OCI-LY3 (cell line): ENCODE measurements at regions not wholly inside any gene's neighbourhood (a gene's known extent, or its start where the extent isn't known, plus 50 kb on each side); places are given as distances from the start of the nearest gene placed in this dataset.

ENCODE experiments used
- CTCF ChIP-seq: fragments of 200-600, 300-600 bp; sonication (generic); IDR thresholded peaks from 2 replicates; pipeline ENCODE4 v1.5.1; 2014; ENCODE audit warnings: antibody characterized with exemption, low read length, low read depth
- EZH2phosphoT487 ChIP-seq: fragments of 200-600 bp; shearing (Covaris generic); IDR thresholded peaks from 2 replicates; pipeline ENCODE4 v1.6.1; 2018; ENCODE audit warnings: antibody characterized with exemption, mixed run types, low read depth

- TF ChIP-seq CTCF (no peak), EZH2phosphoT487 (no peak)
These were observed 158.1 kb upstream of the ZNF184 start for GRCh38 chr6:27630727-27631608.
